BJ (cell line): ENCODE measurements at regions not wholly inside any gene's neighbourhood (a gene's known extent, or its start where the extent isn't known, plus 50 kb on each side); places are given as distances from the start of the nearest gene placed in this dataset.

Source experiments
- CTCF ChIA-PET: fragments of 350-600 bp; formaldehyde crosslinking; extraction: SDS; loops from one replicate; lab custom pipeline; 2021; ENCODE audit warnings: antibody characterized with exemption, inconsistent platforms; lab: Yijun Ruan, JAX
- POLR2A ChIA-PET: fragments of 300-600 bp; sonication (Branson Sonifier 250); formaldehyde crosslinking; extraction: SDS; loops from one replicate; lab custom pipeline; 2021; ENCODE audit warnings: antibody characterized with exemption; lab: Charles Lee
- DNase-seq: peaks from one replicate; pipeline ENCODE4 v3.0.0-alpha.2; 2011; ENCODE audit warnings: low read depth
- H3K27me3 ChIP-seq: 2 replicates; pipeline ENCODE4 v1.6.0; 2011; ENCODE audit warnings: low read length; ENCODE audit not compliant: control insufficient read depth, insufficient read depth
- H3K36me3 ChIP-seq: 2 replicates; pipeline ENCODE4 v1.5.1; 2011; ENCODE audit warnings: low read length; ENCODE audit not compliant: control insufficient read depth, insufficient read depth
- H3K4me3 ChIP-seq: 2 replicates; pipeline ENCODE4 v1.5.1; 2011; ENCODE audit warnings: low read depth, mild to moderate bottlenecking, control low read depth, low read length
- CTCF ChIP-seq: IDR thresholded peaks from 2 replicates; pipeline ENCODE4 v1.5.1; 2011; ENCODE audit warnings: low read depth, mild to moderate bottlenecking, control low read depth, inconsistent platforms, low read length, moderate library complexity; ENCODE audit not compliant: insufficient read depth

- Histone ChIP-seq H3K27me3 (no peaks in the 10 kb centered on the region), H3K36me3 (no peaks in the 10 kb centered on the region), H3K4me3 (no peak overlapping the region)
- DNase-seq = peak; percentile 87
- POLR2A ChIA-PET = no interaction called here
- CTCF ChIA-PET = interaction anchor here (0.8 kb wide), 1 partner anchor 44 kb away, joined by 3 read pairs; no protein-coding TSS in a partner anchor
- TF ChIP-seq CTCF = no peak
These were observed 110.6 kb downstream of the EMX2 start for GRCh38 chr10:117653170-117653515.

- H3K27me3 ChIP-seq = no peaks in the 10 kb centered on the region
- DNase-seq = no peak
- CTCF ChIA-PET = no interaction called here
- POLR2A ChIA-PET = no interaction called here
- H3K4me3 ChIP-seq = no peak overlapping the region
- no peaks in the 10 kb centered on the region for H3K36me3 ChIP-seq
- TF ChIP-seq CTCF = no peak
These were observed 111.6 kb downstream of the EMX2 start for GRCh38 chr10:117654105-117654504.

- H3K27me3 ChIP-seq = no peaks in the 10 kb centered on the region
- no peak for TF ChIP-seq CTCF
- ChIA-PET POLR2A (no interaction called here), CTCF (no interaction called here)
- no peak for DNase-seq
- H3K36me3 ChIP-seq = no peaks in the 10 kb centered on the region
- H3K4me3 ChIP-seq = no peak overlapping the region
These were observed 114.1 kb downstream of the EMX2 start for GRCh38 chr10:117656385-117657367.

- H3K36me3 ChIP-seq = no peaks in the 10 kb centered on the region
- ChIA-PET CTCF (no interaction called here), POLR2A (no interaction called here)
- DNase-seq = no peak
- no peaks in the 10 kb centered on the region for H3K27me3 ChIP-seq
- no peak for TF ChIP-seq CTCF
- H3K4me3 ChIP-seq = no peak overlapping the region
These were observed 118.8 kb downstream of the EMX2 start for GRCh38 chr10:117661316-117661715.

GRCh38 chr10:117662126-117662525 is 119.6 kb downstream of the EMX2 start:
- TF ChIP-seq CTCF = no peak
- Histone ChIP-seq H3K36me3 (no peaks in the 10 kb centered on the region), H3K4me3 (no peak overlapping the region), H3K27me3 (no peaks in the 10 kb centered on the region)
- ChIA-PET CTCF (interaction anchor here (0.5 to 1.7 kb wide), 4 partner anchors 11 to 119 kb away, joined by 3 to 9 read pairs (median 4); no protein-coding TSS in a partner anchor), POLR2A (no interaction called here)
- DNase-seq = peak; percentile 7
